Nephron progenitor cell (in vitro differentiated cells): ENCODE measurements at regions not wholly inside any gene's neighbourhood (a gene's known extent, or its start where the extent isn't known, plus 50 kb on each side); places are given as distances from the start of the nearest gene placed in this dataset.
A peak's percentile ranks its signal among the peaks of the same experiment; 100 is the strongest.

Experiments
- DNase-seq: peaks from one replicate; pipeline ENCODE4 v3.0.0; 2021
- H3K27ac Mint-ChIP-seq: 2 replicates; pipeline ENCODE4 v1.8.0; 2021; ENCODE audit warnings: mild to moderate bottlenecking, moderate library complexity, mixed read lengths
- H3K27me3 Mint-ChIP-seq: 2 replicates; pipeline ENCODE4 v1.8.0; 2021; ENCODE audit warnings: mild to moderate bottlenecking, low read depth, mixed read lengths; ENCODE audit not compliant: poor library complexity
- H3K36me3 Mint-ChIP-seq: 2 replicates; pipeline ENCODE4 v1.8.0; 2021; ENCODE audit warnings: low read depth, mixed read lengths
- H3K4me1 Mint-ChIP-seq: 2 replicates; pipeline ENCODE4 v1.8.0; 2021; ENCODE audit warnings: mixed read lengths
- H3K4me3 Mint-ChIP-seq: 2 replicates; pipeline ENCODE4 v1.8.0; 2021; ENCODE audit warnings: mild to moderate bottlenecking, moderate library complexity, mixed read lengths
- H3K9me3 Mint-ChIP-seq: 2 replicates; pipeline ENCODE4 v1.8.0; 2021; ENCODE audit warnings: mild to moderate bottlenecking, moderate library complexity, mixed read lengths
- CTCF ChIP-seq: fragments of 200-600 bp; sonication (generic); IDR thresholded peaks from 2 replicates; pipeline ENCODE4 v1.5.0; 2021; ENCODE audit warnings: antibody characterized with exemption

- Mint-ChIP-seq H3K27me3 (peaks cover 3% of the 10 kb centered on the region), H3K4me1 (peaks cover 29% of the 10 kb centered on the region), H3K9me3 (peaks cover 3% of the 10 kb centered on the region), H3K27ac (no peak overlapping the region), H3K36me3 (no peaks in the 10 kb centered on the region), H3K4me3 (no peak overlapping the region)
- DNase-seq: no peak
- TF ChIP-seq CTCF: no peak
Observed at GRCh38 chr21:35637431-35637830, 422.9 kb downstream of the SETD4 start.

GRCh38 chr21:35635994-35636393, 424.3 kb downstream of the SETD4 start:
- TF ChIP-seq CTCF: no peak
- peaks cover 3% of the 10 kb centered on the region for H3K9me3 Mint-ChIP-seq
- no peak overlapping the region for H3K4me3 Mint-ChIP-seq
- DNase-seq: no peak
- H3K27me3 Mint-ChIP-seq: peaks cover 3% of the 10 kb centered on the region
- no peak overlapping the region for H3K27ac Mint-ChIP-seq
- no peaks in the 10 kb centered on the region for H3K36me3 Mint-ChIP-seq
- peaks cover 33% of the 10 kb centered on the region for H3K4me1 Mint-ChIP-seq

DNA sequence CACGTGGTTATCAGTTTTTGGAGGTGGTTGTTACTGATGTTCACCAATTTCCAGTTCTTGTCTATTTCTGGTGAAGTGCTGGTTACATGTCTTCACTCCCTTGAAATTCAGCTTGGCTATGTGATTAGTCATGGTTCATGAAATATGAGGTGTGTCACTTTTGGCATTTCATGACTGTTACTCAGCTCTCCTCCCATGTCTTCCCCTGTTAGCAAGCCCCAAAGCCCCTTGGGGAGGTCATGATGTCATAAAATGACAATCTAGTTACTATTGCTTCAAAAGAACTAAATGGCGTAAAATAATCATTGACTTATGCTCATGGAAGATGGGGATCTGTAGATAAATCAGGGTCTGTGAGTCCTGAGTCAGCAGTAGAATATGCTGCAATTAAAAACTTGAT, 425.1 kb downstream of the SETD4 start:
- H3K27ac Mint-ChIP-seq: no peak overlapping the region
- peaks cover 3% of the 10 kb centered on the region for H3K27me3 Mint-ChIP-seq
- H3K9me3 Mint-ChIP-seq: no peaks in the 10 kb centered on the region
- no peak for TF ChIP-seq CTCF
- no peak for DNase-seq
- peaks cover 33% of the 10 kb centered on the region for H3K4me1 Mint-ChIP-seq
- H3K36me3 Mint-ChIP-seq: no peaks in the 10 kb centered on the region
- no peak overlapping the region for H3K4me3 Mint-ChIP-seq

GRCh38 chr21:35633501-35633900, 426.8 kb downstream of the SETD4 start:
- no peaks in the 10 kb centered on the region for H3K36me3 Mint-ChIP-seq
- peaks cover 6% of the 10 kb centered on the region for H3K27me3 Mint-ChIP-seq
- peak overlapping the region; percentile 54 for H3K4me3 Mint-ChIP-seq
- DNase-seq: peak; percentile 33
- H3K27ac Mint-ChIP-seq: peak overlapping the region; percentile 90
- H3K9me3 Mint-ChIP-seq: no peaks in the 10 kb centered on the region
- peaks cover 33% of the 10 kb centered on the region for H3K4me1 Mint-ChIP-seq
- TF ChIP-seq CTCF: no peak

DNA sequence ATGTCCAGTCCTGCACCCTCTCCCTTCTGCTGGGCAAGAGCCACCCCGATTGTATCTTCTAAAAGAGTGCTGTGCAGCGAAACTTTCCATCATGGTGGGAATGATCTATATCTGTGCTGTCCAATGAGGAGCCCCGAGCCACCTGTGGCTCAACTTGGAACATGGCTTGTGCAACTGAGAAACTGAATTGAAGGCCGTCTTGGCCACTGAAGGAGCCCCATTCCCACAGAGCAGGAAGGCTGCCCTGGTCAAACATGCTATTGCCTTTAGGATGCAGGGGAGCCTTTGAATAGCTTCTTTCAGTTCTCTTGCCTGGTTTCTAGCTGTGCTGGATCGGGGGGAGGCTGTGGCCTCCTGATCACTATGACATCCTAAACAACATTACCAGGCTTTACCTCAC, 427.6 kb downstream of the SETD4 start:
- H3K4me3 Mint-ChIP-seq: no peak overlapping the region
- no peak overlapping the region for H3K27ac Mint-ChIP-seq
- peaks cover 33% of the 10 kb centered on the region for H3K4me1 Mint-ChIP-seq
- DNase-seq: no peak
- TF ChIP-seq CTCF: no peak
- no peaks in the 10 kb centered on the region for H3K9me3 Mint-ChIP-seq
- H3K36me3 Mint-ChIP-seq: no peaks in the 10 kb centered on the region
- H3K27me3 Mint-ChIP-seq: peaks cover 6% of the 10 kb centered on the region

- Mint-ChIP-seq H3K4me3 (no peak overlapping the region), H3K27me3 (peaks cover 3% of the 10 kb centered on the region), H3K36me3 (no peaks in the 10 kb centered on the region), H3K9me3 (no peaks in the 10 kb centered on the region), H3K4me1 (peaks cover 20% of the 10 kb centered on the region), H3K27ac (peak overlapping the region; percentile 46)
- no peak for TF ChIP-seq CTCF
- DNase-seq: no peak
Observed at GRCh38 chr21:35628316-35628715, 432.0 kb downstream of the SETD4 start.
